Fibroblast of skin of left biceps (primary cell): ENCODE measurements at regions not wholly inside any gene's neighbourhood (a gene's known extent, or its start where the extent isn't known, plus 50 kb on each side); places are given as distances from the start of the nearest gene placed in this dataset.
A peak's percentile ranks its signal among the peaks of the same experiment; 100 is the strongest.

Experiments used
- DNase-seq, 2 experiments: peaks; one replicate each; pipeline ENCODE4 v3.0.0-alpha.2; 2013; ENCODE audit warnings: low read depth in 2 of 2

DNA sequence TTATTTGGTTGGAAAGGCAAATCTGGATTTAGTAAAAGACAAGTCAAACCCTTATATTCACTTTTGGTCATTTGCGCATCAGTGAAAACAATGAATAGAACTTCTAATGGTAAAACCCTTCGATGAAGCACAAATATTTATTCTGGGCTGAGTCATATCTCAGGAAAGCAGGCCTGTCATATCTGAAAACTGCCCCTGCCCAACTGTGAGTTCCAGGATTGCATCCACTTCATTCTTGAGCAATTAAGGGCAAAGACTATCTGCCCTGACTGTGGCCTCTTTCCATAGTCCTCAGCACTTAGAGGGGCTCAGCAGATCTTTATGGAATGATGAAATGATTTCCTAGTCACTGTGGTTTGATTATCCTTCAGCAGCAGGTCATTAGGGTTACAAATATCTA, 795.2 kb upstream of the ID2 start:
- DNase-seq = no peak

DNA sequence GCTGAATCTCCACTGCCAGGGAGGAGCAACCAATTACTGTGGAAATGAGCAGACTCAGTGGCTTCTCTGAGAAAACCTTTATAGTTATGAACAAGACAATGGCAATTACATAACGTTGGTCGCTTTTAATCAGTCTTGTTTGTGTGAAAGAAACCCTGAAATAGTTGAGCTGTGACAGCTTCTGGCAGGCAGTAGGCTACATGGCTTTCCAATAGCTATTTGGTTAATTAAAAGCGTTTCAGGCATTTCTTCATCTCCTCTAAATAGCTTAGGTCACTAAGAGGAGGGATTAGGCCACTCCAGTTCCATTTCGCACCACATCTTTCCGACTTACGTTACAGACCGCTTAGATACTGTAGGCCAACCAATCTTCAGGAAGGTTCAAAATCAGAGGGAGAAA, 794.4 kb upstream of the ID2 start:
- no peak for DNase-seq

DNA sequence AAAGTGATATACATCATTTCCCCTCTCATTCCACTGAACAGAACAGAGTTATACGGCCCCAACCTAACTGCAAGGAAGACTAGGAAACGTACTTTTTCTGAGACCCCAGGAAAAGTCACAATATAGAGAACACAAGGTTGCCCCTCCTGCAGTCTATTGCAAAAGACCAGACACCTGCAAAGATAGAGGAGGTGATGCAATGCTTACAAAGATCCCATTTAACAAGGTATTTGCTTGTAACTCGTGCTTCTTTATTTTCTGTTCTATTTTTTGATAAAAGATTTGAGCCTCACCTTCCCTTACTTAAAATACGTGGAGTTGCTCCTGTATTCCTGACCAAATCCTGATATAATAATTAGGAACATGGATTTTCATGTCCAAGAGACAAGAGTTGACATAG, 793.0 kb upstream of the ID2 start:
- no peak for DNase-seq

DNA sequence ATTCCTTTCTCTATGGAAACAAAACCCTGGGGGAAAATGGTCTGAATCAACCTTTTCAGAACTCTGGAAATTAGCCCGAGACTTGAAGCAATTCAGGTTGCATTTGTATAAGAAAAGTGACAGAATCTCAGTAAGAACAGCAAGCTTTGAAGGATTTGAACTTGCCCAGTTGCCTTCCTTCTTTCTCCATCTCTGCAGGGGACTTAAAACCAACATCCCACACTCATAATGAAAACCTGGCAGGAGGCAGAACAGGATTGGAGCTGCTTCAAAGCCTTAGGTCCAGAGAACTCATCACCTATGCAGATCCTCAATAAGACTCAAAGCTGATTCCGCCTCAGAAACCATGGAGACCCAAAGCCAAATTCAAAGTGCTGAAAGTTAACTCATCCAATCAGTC, 790.5 kb upstream of the ID2 start:
- DNase-seq = no peak

DNA sequence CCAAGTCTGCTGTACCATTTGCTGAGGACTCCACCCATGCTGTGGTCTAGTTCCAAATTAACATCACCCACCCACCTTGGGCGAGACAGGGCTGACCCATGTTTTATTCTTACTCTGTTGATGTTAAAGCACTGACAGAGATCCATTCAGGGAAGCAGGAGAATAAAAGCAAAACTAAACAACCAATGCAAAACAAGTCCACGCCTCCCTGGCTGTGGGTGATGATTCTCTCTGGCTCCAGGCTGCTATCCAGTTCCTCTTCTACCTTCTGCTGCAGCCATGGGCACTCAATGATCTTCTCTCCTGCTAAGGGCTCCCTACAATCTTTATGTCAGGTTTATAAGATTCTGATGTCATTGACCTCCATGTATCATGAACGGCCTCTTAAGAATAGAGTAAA, 786.6 kb upstream of the ID2 start:
- DNase-seq = no peak

DNA sequence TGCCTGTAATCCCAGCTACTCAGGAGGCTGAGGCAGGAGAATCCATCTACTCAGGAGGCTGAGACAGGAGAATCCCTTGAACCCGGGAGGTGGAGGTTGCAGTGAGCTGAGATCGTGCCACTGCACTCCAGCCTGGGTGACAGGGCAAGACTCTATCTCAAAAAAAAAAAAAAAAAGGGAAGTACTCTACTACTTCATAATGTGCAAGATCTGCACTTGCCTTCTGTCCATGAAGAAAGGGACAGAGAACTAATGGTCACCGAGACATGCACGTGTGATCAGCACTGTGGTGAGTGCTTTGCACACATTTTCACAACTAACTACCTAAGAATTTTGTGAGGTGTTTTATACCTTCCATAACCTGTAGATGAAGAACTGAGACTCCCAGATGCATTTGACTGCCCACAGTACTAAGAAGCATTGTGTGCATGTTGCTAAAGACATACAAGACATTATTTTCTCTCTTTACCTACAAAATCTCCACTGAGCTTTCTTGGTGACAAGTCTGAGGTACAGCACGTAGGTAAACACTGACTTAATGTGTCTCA, 784.8 kb upstream of the ID2 start:
- no peak for DNase-seq

DNA sequence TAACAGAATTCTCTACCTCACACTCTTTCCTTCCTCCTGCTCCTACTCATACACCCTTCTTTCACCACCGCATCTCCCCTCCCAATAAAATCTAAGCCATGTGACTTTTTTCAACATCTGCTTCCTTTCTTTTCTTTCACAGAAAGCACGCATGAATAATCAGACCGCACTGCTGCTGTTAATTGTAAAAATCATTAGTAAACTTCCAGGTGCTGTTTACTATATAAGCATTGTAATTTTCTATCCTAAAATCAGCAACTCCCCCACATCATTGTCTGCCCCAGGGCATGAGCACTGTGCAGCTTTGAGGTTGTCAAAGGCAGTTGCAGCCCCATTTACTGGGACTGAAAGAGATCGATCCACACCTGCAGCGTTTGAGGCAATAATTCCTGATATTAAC, 782.6 kb upstream of the ID2 start:
- no peak for DNase-seq

DNA sequence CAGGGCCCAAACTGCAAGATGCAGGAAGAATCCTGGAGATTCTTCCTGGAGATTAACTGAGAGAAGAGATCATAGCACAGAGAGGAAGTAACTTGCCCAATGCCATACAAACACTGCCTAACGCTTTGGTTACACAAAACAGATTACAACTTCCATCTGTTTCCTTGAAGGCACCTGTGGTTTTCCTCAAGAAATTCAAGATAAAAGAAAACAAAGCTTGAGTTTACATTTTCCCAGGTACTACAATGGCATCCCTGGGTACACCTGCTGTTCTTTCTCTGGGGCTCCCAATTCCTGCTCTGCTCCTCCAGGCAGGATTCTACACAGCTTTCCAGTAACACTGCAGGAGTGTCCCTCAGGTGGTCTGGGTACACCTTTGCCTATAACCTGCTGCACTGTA, 781.9 kb upstream of the ID2 start:
- no peak for DNase-seq

DNA sequence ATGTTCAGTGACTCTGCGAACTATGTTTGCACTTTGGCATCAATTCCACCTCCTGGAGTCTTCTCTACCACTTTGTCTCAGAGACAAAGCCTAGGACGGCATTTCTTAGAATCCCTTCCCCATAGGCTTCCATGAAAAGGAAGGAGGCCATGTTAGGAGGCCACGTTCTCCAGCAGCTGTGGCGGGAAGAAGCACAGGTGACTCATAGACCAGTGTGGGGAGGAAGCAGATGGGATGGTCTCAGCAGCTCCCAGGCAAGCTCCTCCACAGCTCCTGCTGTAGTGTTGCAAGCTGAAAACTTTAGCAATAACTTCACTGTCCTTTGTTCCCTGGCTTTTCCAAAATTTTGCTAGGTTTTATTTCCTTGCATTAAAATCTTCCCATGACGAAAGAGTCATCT, 781.3 kb upstream of the ID2 start:
- DNase-seq = no peak

DNA sequence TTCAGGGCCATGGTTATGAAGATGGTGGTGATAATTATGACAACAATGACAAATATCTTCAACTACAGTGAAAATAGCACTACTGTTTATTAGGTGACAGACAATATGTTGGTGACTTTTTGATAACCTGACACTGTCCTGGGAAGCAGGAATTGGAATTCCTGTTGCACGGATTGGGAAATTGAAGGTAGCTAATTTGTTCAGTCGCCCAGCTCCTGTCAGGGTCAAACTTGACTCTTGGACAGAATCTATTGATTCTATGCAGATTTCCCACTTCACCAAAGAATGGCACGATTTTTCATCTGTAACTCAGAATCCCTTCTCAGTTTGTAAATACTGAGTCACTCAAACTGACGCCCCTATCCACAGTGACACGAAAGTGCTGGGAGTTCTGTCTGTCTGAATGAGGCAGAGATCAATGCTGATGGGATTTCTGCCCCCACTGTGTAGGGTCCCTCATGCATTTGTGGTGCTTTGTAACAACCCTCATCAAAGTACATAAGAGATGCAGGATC, 779.5 kb upstream of the ID2 start:
- DNase-seq = no peak

DNA sequence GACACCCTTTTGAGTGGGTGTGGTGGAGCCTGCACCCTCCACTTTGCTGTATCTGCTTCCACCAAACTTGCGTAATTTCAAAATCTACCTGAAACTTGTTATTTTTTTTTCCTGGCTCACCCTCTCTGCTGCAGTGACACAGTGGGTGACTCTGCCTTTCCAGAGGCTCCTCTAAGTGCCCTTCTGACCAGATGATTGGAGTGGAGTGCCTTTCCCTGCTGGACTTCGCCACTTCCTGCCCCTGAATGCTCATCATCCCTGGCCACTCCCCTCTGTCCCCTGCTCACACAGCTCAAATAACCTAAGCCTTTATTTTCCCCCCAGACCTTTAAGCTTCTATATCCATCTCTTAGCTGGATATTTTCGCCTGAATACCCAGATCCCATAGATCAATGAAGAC, 777.5 kb upstream of the ID2 start:
- no peak for DNase-seq

DNA sequence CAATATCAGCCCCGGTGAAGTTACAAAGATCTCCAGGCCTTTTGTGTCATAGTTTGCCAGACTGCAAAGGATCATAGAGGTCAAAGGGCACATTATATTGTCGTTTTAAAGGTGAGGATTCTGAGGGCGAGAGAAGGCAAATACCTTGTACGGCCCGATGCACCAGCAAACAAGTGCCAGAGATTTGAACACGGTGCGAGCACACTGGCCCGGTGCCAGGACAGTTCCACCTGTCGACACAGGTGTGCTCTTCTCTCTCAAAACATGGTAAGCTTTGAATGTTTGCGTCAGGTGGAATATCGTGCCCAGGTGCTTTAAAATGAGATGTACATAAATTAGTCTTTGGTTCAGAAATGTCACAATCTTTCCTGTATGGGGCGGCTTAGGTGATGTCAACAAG, 776.1 kb upstream of the ID2 start:
- DNase-seq = no peak

DNA sequence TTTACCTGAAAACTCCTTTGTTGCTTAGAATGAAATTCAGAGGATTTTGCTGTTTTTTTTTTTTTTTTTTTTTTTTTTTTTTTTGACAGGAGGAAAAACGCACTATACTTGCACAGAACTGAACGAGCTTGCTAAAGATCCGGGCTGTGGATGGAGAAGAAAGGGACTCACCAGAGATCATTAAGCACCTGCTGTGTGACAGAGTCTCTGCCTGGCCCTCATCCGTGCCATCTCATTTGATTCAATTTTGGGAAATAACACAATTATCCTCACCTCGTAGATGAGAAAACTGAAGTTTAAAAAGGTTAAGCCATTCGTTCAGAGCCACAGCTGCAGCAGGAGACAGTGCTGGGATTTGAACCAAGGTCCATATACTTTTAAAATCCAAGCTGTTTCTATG, 775.4 kb upstream of the ID2 start:
- DNase-seq = no peak

DNA sequence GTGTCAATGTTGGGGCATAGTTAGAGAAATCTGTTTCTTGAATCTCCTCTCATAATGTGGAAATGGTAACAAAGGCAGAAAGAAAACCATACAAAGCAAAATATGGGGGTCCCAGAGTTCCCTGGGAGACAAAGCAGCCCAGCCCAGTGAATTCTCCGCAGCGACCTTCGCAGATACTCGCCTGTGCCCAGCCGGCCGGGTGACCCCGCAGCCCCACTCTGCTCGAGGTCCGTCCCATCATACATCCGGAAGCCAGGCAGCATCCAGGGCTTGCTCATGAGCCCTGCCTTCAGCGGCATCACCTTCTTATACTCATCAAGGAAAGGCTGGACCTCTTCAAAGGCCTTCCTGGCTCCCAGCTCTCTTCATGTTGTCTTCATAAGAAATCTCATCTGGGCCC, 774.8 kb upstream of the ID2 start:
- DNase-seq = no peak

DNA sequence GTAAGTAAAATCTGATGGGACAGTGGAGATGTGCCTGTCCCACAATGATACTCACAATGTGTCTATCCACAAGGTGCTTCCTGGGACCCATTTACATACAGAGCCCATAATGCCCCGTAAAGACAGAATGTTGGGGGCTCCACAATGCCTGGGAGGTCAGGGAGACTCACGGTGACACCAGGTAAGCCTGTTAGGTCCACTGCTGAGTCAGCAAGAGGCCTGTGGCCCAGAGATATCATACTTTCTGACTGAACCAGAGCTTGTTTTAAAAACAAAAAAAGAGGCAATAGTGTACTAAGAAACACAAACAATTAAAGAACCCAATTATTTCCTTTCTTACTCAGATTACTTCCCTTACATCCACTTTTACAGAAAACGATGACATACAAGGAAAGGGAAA, 771.1 kb upstream of the ID2 start:
- DNase-seq = no peak

DNA sequence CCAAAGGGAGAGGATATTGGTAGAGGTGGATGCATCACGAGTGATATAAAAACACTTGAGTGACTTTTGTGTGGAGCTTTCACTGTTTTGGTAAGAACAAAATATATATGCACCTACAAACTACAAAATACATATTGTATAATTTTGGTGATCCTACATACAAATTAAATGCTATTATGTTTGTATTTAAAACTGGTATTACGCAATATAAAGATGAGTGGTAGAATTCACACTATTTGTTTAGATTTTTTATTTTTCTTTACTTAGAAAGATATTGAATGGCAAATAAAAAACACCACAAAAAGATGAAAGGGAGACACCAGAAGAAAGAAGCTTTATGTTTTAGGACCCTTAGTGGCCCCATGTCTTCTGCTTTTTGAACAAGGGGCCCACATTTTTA, 770.7 kb upstream of the ID2 start:
- DNase-seq = no peak

DNA sequence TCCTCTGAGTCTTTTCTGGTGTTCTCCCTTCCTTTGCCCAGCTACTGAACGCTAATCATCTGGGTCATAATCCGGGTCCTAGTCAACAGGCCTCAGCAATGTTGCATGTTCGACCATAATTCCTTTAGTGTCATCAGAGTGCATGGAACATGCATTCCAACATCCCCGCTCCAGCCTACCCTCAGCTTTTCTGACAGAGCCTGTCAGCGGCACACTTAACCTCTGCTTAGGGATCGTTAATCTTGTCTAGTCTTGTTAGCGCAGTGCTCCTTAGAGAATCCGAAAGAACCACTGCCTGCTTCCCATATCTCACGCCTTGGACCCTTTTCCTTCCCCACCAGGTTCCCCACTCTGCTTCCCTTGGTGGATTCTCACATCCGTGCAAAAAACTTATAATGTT, 767.9 kb upstream of the ID2 start:
- no peak for DNase-seq

DNA sequence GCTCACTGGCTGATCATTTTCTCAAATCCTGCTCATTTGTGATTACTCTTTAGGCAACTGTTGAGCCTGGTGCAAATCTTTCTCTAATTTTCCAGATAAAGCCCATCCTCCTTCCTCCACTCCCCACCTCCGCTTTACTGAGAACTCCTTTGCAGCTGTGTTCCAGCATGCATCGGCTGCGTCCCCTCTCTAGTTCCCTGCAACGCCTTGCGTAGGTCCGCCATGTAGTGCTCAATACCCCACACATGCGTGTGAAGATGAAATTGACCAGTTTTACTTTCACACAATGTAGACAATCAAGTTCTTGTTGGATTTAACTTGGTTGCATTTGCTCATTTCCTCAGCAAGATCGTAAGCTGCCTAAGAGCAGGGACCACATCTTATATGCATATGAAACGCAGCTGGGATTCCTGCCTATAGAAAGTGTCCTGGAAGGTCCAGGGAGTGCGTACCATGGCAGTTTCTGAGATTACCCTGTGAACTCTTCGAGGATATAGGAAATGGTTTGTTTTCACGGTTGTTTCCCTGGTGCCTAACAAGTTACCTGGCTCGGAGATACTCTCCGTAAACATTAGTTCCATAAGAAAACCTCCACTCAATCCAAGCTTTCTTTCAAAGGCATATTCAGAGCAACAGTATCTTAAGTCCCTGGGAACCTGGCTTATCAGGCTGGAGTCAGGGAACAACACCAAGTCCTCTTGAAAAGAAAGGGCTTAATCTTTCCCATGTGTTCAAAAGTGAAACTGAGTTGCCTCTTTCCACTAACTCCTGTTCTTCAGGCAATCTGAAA, 766.4 kb upstream of the ID2 start:
- DNase-seq = peak; percentile 17 to 20

DNA sequence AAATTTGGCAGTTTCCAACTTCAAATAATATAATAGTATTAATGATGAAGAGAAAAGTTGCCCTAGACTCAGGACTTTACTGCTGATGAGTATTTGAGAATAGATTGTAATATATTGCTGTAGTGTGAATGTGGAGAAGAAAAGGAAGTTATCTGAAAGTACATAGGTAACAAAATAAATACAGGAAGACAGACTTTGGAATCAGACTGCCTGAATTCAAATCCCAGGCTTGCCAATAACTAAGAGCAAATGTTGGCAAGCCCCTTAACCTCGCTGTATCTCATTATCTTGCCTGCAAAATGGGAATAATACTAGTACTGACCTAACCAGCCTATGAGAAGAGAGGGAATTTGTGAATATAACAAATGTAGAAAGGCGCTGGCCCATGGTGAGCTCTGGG, 765.2 kb upstream of the ID2 start:
- DNase-seq = no peak

DNA sequence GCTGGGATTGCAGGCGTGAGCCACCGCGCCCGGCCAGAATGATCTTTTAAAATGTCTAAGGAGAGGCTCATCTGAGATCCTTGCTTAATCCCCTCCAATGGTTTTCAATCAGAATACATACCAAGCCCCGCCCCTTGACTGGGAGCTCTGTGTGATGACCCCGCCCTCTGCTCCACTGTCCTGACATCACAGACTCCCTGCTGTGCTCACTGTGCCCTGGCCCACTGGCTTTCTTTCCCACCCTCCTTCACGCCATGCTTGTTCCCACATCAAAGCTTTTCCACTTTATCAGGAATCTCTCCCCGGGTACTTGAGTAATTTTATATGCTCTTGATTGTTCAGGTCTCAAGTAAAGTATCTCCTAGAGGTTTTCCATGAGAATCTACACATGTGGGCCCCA, 762.3 kb upstream of the ID2 start:
- no peak for DNase-seq

DNA sequence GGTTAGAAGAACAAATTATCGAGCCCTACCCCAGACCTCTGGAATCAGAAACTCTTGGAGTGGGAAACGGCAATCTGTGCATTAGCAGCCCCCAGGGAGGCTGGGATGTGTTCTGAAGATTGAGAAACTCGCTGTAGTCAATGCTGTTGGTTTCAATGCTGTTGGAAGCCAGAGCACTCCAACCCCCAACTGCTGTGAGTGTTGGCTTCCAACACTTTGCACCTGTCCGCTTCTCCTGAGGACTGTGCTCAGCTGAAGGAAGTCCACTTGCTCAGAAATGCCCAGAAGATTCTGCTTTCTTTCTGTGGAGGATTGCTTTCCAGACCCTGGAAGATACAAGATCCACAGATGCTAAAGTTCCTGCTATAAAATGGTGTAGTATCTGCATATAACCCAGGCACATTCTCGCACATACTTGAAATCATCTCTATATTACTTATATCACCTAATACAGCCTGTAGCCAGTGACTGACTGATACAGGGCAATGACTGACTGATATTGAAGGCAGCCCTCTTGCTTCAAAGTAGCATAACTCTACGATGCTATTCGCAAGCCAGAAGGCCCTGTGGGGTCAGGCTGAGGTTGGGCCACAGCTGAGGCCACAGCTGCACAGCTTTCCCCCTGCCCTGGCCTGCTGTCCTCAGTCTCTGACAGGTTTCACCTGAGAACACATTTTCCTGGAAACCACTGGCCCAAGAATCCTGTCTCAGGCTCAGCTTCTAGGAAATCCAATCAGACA, 757.7 kb upstream of the ID2 start:
- DNase-seq = no peak

DNA sequence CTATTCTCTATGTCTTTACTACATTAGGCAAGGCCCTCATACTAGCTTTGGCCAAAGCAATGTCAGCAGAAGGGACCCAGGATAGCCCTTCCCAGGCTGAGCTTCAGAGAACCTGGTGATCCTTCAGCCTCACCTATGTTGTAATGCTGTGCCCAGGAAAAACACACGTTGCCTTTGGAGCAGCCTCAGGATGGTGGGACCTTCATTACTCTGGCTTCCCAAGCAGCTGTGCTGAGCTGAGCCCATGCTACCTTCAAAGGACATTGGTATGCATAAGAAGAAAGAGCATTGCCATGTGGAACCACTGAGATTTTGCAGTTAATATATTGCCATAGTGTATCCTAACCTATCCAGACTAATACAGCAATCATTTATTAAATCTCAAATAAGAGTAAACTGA, 756.4 kb upstream of the ID2 start:
- DNase-seq = no peak

DNA sequence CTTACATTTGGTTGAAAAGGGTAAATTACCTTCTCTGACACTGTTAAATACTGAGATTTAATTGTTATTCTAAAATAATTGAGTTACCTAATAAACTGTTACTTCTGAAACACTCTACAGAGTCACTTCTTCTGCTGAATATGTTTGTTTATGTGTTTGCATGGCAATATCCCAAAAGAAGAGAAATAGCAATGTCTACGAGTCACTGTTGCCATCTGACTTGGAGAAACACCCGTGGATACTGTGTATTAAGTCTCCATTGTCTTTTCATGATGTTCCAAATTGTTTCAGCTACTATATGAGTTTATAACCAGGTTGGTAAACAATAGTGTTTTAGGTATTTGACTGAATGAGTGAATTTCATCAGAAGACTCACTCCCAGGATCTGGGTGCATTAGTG, 754.2 kb upstream of the ID2 start:
- DNase-seq = no peak
